MM.1S (cell line): ENCODE measurements at regions not wholly inside any gene's neighbourhood (a gene's known extent, or its start where the extent isn't known, plus 50 kb on each side); places are given as distances from the start of the nearest gene placed in this dataset.

Experiments
- CTCF ChIP-seq: fragments of 300-600 bp; sonication (generic); IDR thresholded peaks from 2 replicates; pipeline ENCODE4 v1.5.1; 2016; ENCODE audit warnings: antibody characterized with exemption, low read length, mixed read lengths
- EZH2 ChIP-seq: fragments of 300-600 bp; sonication (generic); optimal IDR thresholded peaks from 2 replicates; pipeline ENCODE3; 2017; ENCODE audit warnings: low read depth, mild to moderate bottlenecking, antibody characterized with exemption, low read length, mixed read lengths
- EZH2phosphoT487 ChIP-seq: fragments of 300-600 bp; sonication (generic); IDR thresholded peaks from 2 replicates; pipeline ENCODE4 v1.6.1; 2018; ENCODE audit warnings: antibody characterized with exemption, low read length

GRCh38 chr7:46279290-46279689, 358.2 kb upstream of the IGFBP3 start:
- no peak for TF ChIP-seq CTCF
- no peak for TF ChIP-seq EZH2
- TF ChIP-seq EZH2phosphoT487 = no peak
